DOHH2 (cell line): ENCODE measurements at regions not wholly inside any gene's neighbourhood (a gene's known extent, or its start where the extent isn't known, plus 50 kb on each side); places are given as distances from the start of the nearest gene placed in this dataset.

ENCODE experiments used
- H3F3A ChIP-seq: fragments of 200-600 bp; sonication (generic), shearing (Covaris generic); 2 replicates; pipeline ENCODE4 v1.6.0; 2016; ENCODE audit warnings: antibody characterized with exemption, mild to moderate bottlenecking; ENCODE audit not compliant: control insufficient read depth, insufficient read depth
- H3K27ac ChIP-seq: fragments of 200-600 bp; sonication (generic); 2 replicates; pipeline ENCODE4 v1.5.1; 2014; ENCODE audit warnings: low read depth, mild to moderate bottlenecking, low read length, moderate library complexity
- H3K27me3 ChIP-seq: fragments of 200-600 bp; sonication (generic); 2 replicates; pipeline ENCODE4 v1.6.1; 2014; ENCODE audit warnings: mild to moderate bottlenecking, low read length, mixed read lengths; ENCODE audit not compliant: control insufficient read depth
- H3K36me3 ChIP-seq: fragments of 200-600 bp; sonication (generic); 2 replicates; pipeline ENCODE4 v1.6.1; 2014; ENCODE audit warnings: mild to moderate bottlenecking, low read length, moderate library complexity, mixed read lengths; ENCODE audit not compliant: control insufficient read depth
- H3K4me1 ChIP-seq: fragments of 200-600 bp; sonication (generic); 2 replicates; pipeline ENCODE4 v1.6.1; 2014; ENCODE audit warnings: mild to moderate bottlenecking, low read length, mixed read lengths; ENCODE audit not compliant: control insufficient read depth
- H3K4me2 ChIP-seq: fragments of 200-600 bp; sonication (generic); 2 replicates; pipeline ENCODE4 v1.6.0; 2014; ENCODE audit warnings: mild to moderate bottlenecking, low read length, moderate library complexity
- H3K4me3 ChIP-seq: fragments of 200-600 bp; sonication (generic); 2 replicates; pipeline ENCODE4 v1.5.1; 2014; ENCODE audit warnings: mild to moderate bottlenecking, low read length, mixed read lengths
- H3K79me2 ChIP-seq: fragments of 200-600 bp; sonication (generic); 2 replicates; pipeline ENCODE4 v1.6.1; 2014; ENCODE audit warnings: mild to moderate bottlenecking, low read length, mixed read lengths; ENCODE audit not compliant: control insufficient read depth
- H3K9me2 ChIP-seq: fragments of 200-600 bp; sonication (generic); replicated peaks from 2 replicates; pipeline ENCODE4 v1.6.1; 2014; ENCODE audit warnings: mild to moderate bottlenecking, low read length, mixed read lengths; ENCODE audit not compliant: control insufficient read depth
- H3K9me3 ChIP-seq: fragments of 200-600 bp; sonication (generic); 2 replicates; pipeline ENCODE4 v1.6.1; 2014; ENCODE audit warnings: antibody characterized with exemption, low read length, mixed read lengths; ENCODE audit not compliant: control insufficient read depth, insufficient read depth
- H4K20me1 ChIP-seq: fragments of 200-600 bp; sonication (generic); 2 replicates; pipeline ENCODE4 v1.6.0; 2014; ENCODE audit warnings: low read depth, mild to moderate bottlenecking, antibody characterized with exemption, low read length, moderate library complexity; ENCODE audit not compliant: control insufficient read depth, insufficient read depth
- CTCF ChIP-seq: fragments of 200-600 bp; sonication (generic); IDR thresholded peaks from one replicate; pipeline ENCODE4 v1.5.1; 2014; ENCODE audit warnings: antibody characterized with exemption, mild to moderate bottlenecking, low read depth, low read length; ENCODE audit not compliant: poor library complexity, severe bottlenecking
- EZH2phosphoT487 ChIP-seq: fragments of 200-600 bp; sonication (generic); IDR thresholded peaks from 2 replicates; pipeline ENCODE4 v1.6.1; 2017; ENCODE audit warnings: borderline replicate concordance, mild to moderate bottlenecking, antibody characterized with exemption, low read length, moderate library complexity, mixed read lengths

GRCh38 chr12:88313554-88313953, 171.4 kb downstream of the TMTC3 start:
- Histone ChIP-seq H3K9me2 (no peaks in the 10 kb centered on the region), H3K36me3 (no peaks in the 10 kb centered on the region), H3K79me2 (no peaks in the 10 kb centered on the region), H3K4me3 (no peak overlapping the region), H4K20me1 (no peaks in the 10 kb centered on the region), H3F3A (no peaks in the 10 kb centered on the region), H3K27ac (no peak overlapping the region), H3K9me3 (no peaks in the 10 kb centered on the region), H3K4me1 (no peaks in the 10 kb centered on the region), H3K4me2 (no peak overlapping the region), H3K27me3 (no peaks in the 10 kb centered on the region)
- no peak for TF ChIP-seq CTCF
- TF ChIP-seq EZH2phosphoT487: no peak

- Histone ChIP-seq H3K9me3 (no peaks in the 10 kb centered on the region), H4K20me1 (no peaks in the 10 kb centered on the region), H3K9me2 (no peaks in the 10 kb centered on the region), H3K79me2 (no peaks in the 10 kb centered on the region), H3K36me3 (no peaks in the 10 kb centered on the region), H3K27me3 (no peaks in the 10 kb centered on the region), H3K4me1 (no peaks in the 10 kb centered on the region), H3K27ac (no peak overlapping the region), H3K4me3 (no peak overlapping the region), H3F3A (no peaks in the 10 kb centered on the region), H3K4me2 (no peak overlapping the region)
- TF ChIP-seq EZH2phosphoT487: no peak
- TF ChIP-seq CTCF: no peak
These were observed 172.6 kb downstream of the TMTC3 start for GRCh38 chr12:88314706-88315105.

- no peaks in the 10 kb centered on the region for H3K9me2 ChIP-seq
- no peaks in the 10 kb centered on the region for H3K4me1 ChIP-seq
- H4K20me1 ChIP-seq: no peaks in the 10 kb centered on the region
- TF ChIP-seq CTCF (no peak), EZH2phosphoT487 (no peak)
- H3K4me3 ChIP-seq: no peak overlapping the region
- no peak overlapping the region for H3K4me2 ChIP-seq
- H3F3A ChIP-seq: no peaks in the 10 kb centered on the region
- no peak overlapping the region for H3K27ac ChIP-seq
- no peaks in the 10 kb centered on the region for H3K27me3 ChIP-seq
- H3K36me3 ChIP-seq: no peaks in the 10 kb centered on the region
- no peaks in the 10 kb centered on the region for H3K9me3 ChIP-seq
- no peaks in the 10 kb centered on the region for H3K79me2 ChIP-seq
These were observed 176.6 kb downstream of the TMTC3 start for GRCh38 chr12:88318726-88319125.
